ENCODE measurements at regions not wholly inside any gene's neighbourhood (a gene's known extent, or its start where the extent isn't known, plus 50 kb on each side); places are given as distances from the start of the nearest gene placed in this dataset.

- H3K4me1 Mint-ChIP-seq = no peaks in the 10 kb centered on the region
- H3K79me2 ChIP-seq (ENCODE audit: insufficient read depth, low read length) = no peaks in the 10 kb centered on the region
- H4K5ac ChIP-seq (ENCODE audit: insufficient read length, low read depth, low read length) = no peak overlapping the region
- no peaks in the 10 kb centered on the region for H3K23me2 ChIP-seq (ENCODE audit: insufficient read length, low read depth, low read length, poor library complexity, severe bottlenecking)
- H3K4me2 ChIP-seq (ENCODE audit: insufficient read depth, insufficient read length, low read length) = no peak overlapping the region
- no peak for DNase-seq
- no peak overlapping the region for H3K9ac ChIP-seq (ENCODE audit: extremely low read depth, insufficient read length, low read length)
- no peak overlapping the region for H3K27ac Mint-ChIP-seq
- no peak overlapping the region for H3K18ac ChIP-seq (ENCODE audit: insufficient read length, low read depth, low read length)
- H2AFZ ChIP-seq (ENCODE audit: low read length) = no peak overlapping the region
- H3K4me3 Mint-ChIP-seq = no peak overlapping the region
- H3K27me3 ChIP-seq (ENCODE audit: insufficient read depth, low read length) = no peaks in the 10 kb centered on the region
- no peaks in the 10 kb centered on the region for H3K79me1 ChIP-seq (ENCODE audit: insufficient read depth, low read depth, low read length, poor library complexity, severe bottlenecking)
- H3K27ac ChIP-seq (ENCODE audit: insufficient read length, low read depth, low read length) = no peak overlapping the region
- no peak overlapping the region for H2BK20ac ChIP-seq (ENCODE audit: low read depth, low read length, poor library complexity, severe bottlenecking)
- H3K36me3 Mint-ChIP-seq (ENCODE audit: insufficient read depth in 1 of 3, low read depth in 3 of 3) = no peaks in the 10 kb centered on the region; a peak in 1 of 7 replicates
- H2BK5ac ChIP-seq (ENCODE audit: insufficient read length, low read length) = no peak overlapping the region
- no peak overlapping the region for H2BK15ac ChIP-seq (ENCODE audit: low read depth, low read length)
- H4K91ac ChIP-seq (ENCODE audit: insufficient read length, low read depth, low read length) = no peak overlapping the region
- no peaks in the 10 kb centered on the region for H3K9me3 ChIP-seq (ENCODE audit: control insufficient read depth, low read depth, low read length)
- H3K4ac ChIP-seq (ENCODE audit: low read depth, low read length) = no peak overlapping the region
- H3K9me3 Mint-ChIP-seq = 0 out of 5 replicates have a peak, but pooled peaks cover 0 to 2% of the 10 kb centered on the region in 2 experiments
- no peak overlapping the region for H3K56ac ChIP-seq (ENCODE audit: insufficient read length, low read depth, low read length)
- no peak overlapping the region for H2AK5ac ChIP-seq (ENCODE audit: insufficient read length, low read length)
- no peak overlapping the region for H4K8ac ChIP-seq (replicated peaks; ENCODE audit: insufficient read length, low read depth, low read length)
- no peak overlapping the region for H3T11ph ChIP-seq (ENCODE audit: low read length)
- H3K14ac ChIP-seq (ENCODE audit: insufficient read depth, low read length) = no peak overlapping the region
- no peak overlapping the region for H2BK120ac ChIP-seq (ENCODE audit: low read depth, low read length, poor library complexity, severe bottlenecking)
- no peaks in the 10 kb centered on the region for H3K27me3 Mint-ChIP-seq (ENCODE audit: low read depth)
- H3K23ac ChIP-seq (ENCODE audit: insufficient read length, low read depth, low read length) = no peak overlapping the region
- H4K20me1 ChIP-seq (ENCODE audit: control insufficient read depth, insufficient read depth, insufficient read length) = no peaks in the 10 kb centered on the region
- no peak overlapping the region for H2BK12ac ChIP-seq (ENCODE audit: insufficient read length, low read depth, low read length)
- H3K4me1 ChIP-seq (ENCODE audit: insufficient read depth, low read length) = no peaks in the 10 kb centered on the region
- no peak for TF ChIP-seq CTCF (conservative IDR thresholded peaks at IDR 0.05)
Measured at GRCh38 chr4:35591035-35591434, 653.3 kb downstream of the ARAP2 start.

Measured in H9 (cell line).